HG03571 (cell line): ENCODE measurements at regions not wholly inside any gene's neighbourhood (a gene's known extent, or its start where the extent isn't known, plus 50 kb on each side); places are given as distances from the start of the nearest gene placed in this dataset.
"Not testable (repeated sequence)": the region's sequence is repeated elsewhere in the genome, so short reads cannot be mapped to it uniquely, and the experiment has no call there.

ENCODE experiments used
- ATAC-seq: cut with Tn5 transposase; IDR thresholded peaks from one replicate; pipeline ENCODE4 v1.9.1; 2021; ENCODE audit not compliant: unreplicated experiment

DNA sequence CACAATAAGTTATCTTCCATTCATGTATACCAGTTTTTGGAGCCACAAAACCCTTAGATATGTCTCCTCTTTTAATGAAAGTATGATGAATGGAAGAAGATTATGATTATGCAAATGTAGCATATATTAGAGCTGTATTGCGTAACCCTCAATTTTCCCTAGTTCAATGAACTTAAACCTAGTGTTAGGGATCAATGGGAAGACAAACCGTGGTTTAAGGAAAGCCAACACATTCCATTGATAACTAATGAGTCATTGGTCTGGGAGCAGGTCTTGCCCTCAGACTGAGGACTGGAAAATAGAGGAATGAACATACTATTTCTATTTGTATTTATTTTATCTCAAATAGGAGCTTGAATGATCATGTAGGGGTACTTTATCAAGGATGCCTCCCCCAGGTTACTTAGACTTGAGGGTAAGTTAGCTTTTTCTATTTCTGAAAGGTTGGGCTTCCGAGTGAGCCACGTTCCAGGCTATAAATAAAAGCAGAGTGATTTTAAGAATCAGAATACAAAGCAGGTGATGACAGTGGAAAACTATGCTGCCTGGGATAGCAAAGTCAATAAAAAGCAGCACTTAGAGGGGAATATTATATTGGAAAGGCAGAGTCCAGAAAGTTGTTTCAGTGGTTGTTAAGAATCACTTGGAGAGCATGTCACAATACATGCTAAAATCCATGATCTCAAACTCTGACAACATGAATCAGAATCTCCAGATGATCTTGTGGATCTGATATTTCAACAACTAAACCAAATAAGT lies 356.0 kb downstream of the ADAM29 start:
- no peak for ATAC-seq

DNA sequence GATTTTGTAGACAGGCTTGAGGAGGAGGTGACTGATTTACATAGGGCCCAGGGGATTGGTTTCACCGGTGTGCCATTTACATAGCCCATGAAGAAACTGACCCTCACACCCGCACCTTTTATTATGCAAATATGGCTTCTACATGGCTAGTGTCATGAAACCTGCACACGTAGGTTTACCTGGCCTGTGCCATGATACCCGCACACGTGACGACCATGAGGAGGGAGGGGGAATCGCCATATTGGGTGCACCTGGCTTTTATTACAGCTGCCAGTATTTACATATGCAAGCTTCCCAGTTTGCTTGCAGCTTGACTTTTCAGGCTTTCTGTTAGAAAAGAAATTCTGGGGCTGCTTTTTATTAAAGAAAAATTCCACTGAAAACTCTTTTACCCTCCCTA lies 359.7 kb downstream of the ADAM29 start:
- no peak for ATAC-seq

DNA sequence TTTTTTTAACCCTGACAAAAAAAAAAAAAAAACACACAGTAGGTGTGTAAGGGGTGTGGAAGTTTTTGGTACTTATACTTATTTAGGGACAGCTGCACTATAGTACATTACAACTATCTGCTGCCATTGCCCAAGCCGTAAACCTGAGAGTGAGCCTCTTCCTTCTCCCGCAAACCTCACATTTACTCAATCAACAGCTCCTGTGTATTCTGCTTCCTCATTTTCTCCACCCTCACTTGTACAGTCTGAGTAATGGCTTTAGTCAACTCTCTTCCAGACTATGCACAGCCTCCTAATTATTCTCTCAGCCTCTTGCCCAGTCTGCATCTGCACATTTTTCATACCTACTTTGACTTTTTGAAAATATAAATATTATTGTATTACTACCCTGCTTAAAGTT lies 362.0 kb downstream of the ADAM29 start:
- no peak for ATAC-seq

DNA sequence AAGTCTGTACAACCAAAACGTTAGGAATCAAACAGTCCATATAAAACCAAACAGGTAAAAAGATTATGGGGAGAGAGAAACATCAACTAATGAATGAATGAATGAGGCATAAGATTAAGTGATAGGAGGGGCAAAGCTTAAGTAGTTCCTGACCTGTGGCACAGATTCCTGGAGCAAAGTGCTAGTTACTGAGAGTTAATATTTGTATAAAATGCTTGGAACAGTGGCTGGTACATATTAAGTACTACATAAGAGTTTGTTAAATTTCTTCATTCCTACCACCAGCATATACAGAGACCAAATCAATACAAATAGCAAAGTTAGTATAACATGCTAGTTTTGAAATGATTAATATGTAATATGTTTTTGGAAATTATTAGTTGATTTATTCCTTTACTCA lies 363.7 kb downstream of the ADAM29 start:
- no peak for ATAC-seq

DNA sequence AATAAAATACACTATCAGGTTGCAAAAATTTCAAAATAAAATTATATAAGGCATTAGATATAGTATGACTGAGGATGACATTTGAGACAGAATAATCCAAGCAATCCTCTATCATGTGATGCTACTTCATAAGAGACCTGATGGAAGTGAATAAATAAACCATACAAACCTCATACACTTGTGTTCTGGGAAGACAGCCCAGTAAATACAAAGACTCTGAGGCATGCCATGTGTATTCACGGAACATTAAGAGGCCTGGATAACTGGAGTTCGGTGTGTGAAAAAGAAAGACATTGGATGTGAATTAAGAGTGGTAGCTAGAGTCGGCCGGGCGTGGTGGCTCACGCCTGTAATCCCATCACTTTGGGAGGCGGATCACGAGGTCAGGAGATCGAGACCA lies 364.2 kb downstream of the ADAM29 start:
- ATAC-seq = no peak

DNA sequence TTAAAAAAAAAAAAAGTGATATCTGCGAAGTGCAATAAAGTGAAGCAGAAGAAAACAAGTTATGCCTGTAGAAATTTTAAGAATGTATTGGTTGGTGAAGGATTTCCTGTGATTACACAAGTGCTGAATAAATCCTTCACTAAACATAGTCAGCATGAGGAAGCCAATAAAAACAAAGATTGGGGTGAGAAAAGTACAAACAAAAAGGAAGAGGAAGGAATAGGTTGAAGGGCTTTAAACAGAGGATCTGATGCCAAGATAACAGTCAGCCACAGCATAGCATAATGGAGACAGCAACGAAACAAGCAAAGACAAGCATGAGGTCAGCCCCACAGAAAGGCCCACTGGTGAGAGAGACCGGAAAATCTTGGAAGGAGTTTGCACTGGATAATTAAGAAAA lies 372.2 kb downstream of the ADAM29 start:
- no peak for ATAC-seq

DNA sequence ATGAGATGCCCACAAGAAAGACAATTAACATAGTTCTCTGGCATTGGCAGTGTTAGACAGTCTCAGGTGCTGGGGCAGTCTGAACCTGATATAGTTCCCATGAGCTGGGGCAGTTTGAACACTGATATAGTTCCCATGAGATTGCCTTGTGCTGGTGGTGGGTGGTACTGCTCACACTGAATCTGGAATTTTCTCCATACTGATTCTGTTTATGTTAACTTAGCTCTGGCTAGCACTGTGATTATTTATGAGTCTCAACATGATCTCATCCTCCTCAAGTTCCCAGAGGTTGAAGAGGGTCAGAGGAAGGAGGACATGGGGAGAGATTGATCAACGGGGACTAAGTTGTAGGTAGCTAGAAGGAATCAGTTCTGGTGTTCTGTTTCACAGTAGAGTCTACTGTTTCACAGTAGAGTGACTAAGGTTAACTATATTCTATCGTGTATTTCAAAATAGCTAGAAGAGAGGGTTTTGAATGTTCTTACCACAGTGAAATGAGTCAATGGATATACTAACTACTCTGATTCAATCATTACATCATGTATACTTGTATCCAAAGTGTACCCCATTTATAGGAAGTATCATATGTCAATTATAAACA lies 379.9 kb downstream of the ADAM29 start:
- no peak for ATAC-seq

DNA sequence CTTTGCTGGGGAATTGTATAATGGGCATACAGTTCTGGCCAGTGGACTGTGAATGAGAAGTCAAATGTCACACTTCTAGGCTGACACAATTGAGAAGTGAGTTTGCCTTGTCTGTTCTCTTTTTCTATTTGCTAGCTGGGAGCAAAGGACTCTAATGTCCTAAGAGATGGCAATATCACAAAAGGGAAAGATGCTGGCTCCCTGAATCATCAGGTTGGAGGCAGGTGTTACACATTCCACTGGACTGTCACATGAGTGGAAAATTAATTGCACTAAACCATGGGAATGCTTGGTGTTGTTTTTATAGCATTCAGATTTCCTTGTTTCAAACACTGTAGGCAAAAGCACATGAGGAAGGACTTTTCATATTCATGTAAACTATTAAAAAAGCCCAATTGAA lies 388.3 kb downstream of the ADAM29 start:
- ATAC-seq = no peak

DNA sequence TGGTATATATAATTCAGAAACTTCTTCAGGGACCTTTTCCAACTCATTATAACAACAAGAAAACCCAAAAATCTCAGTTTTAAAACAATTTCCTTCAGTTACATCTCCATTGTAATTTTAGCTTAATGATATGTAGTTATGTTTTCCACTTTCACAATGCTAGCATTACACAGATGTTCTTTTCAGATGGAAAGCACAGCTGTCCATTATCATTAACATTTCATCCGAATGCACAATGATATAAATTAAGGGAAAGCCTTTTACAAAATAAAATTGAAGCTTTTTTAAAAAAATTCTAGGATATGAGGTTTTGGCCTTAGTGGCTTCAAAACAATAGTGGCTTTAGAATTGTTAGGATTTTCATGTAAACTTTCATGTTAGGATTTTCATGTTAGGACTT lies 389.2 kb downstream of the ADAM29 start:
- ATAC-seq = no peak

DNA sequence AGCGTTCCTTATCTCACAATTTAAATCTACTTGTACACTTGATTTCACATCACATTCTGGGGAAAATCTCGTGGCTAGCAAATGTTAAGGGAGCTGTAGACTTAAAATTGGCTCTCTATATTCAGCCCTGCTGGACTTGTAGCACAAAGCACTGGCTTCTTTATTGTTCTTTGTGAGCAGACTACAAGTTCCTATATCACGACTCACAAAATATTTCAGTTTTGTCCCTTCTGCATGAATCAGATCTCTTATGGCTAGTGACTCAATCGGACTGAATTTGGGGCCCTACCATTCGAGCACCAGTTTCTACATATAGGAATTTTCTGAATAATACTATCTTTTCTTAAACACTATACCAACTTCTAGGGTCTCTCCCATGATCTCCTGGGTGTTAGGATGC lies 390.1 kb downstream of the ADAM29 start:
- no peak for ATAC-seq

DNA sequence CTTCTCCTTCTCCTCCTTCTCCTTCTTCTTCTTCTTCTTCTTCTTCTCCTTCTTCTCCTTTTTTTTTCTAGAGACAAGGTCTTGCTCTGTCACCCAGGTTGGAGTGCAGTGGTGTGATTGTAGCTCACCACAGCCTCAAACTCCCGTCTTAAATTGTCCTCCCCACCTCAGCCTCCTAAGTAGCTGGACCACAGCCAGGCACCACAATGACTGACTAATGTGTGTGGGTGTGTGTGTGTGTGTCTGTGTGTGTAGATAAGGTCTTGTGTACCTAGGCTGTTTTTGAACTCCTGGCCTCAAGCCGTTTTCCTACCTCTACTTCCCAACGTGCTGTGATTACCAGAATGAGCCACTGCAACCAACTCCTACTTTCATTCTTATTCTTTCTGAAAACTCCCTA lies 390.9 kb downstream of the ADAM29 start:
- ATAC-seq = no peak

DNA sequence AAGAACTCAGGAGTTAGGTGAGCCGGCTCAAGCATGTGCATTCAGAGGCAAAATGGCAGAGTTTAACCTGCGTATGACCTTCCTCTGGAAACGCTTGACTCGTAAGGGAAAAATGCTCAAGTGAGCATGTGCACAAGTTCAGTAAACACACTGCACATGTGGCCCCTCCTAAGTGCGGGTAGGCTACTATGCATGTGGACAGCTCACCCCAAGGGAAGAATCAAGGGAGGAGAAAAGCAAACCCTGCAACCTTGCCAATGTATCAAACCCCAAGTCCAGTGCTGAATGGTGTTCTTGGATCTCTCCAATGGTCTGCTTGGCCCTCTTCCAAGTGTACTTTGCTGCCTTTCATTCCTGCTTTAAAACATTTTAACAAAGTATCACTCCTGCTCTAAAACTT lies 407.1 kb downstream of the ADAM29 start:
- ATAC-seq = no peak

DNA sequence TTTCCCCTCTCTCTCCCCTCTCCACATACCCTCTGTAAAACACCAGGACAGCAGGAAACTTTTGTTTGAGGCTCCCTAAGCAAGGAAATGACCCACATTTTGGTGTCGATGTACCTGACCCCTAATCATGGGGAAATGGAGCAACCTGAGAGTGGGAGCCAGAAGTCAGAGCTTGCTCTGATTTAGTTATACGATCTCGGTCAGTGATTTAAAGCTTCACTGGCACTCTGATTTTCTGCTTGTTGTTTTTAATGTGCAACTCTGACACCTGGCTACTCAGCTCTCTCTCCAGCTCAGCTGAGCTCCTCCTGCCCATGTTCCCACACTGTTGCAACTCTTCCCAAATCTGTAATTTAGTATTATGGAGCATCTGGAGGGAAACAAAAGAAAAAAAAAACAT lies 408.6 kb downstream of the ADAM29 start:
- no peak for ATAC-seq

DNA sequence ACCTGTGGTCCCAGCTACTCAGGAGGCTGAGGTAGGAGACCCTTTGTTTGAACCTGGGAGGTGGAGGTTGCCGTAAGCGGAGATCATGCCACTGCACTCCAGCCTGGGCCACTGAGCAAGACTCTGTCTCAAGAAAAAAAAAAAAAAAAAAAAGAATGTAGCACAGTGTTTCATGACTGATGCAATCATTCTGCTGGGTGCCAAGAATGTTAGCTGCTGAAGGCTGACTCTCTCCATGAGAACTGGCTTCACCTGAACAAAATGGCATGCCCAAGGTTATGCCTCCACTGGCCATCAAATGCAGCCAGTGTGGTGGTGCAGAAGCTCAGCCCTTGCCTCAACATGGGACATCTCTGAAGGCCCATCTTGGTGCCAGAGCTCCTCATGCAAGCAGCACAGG lies 412.1 kb downstream of the ADAM29 start:
- ATAC-seq = no peak

DNA sequence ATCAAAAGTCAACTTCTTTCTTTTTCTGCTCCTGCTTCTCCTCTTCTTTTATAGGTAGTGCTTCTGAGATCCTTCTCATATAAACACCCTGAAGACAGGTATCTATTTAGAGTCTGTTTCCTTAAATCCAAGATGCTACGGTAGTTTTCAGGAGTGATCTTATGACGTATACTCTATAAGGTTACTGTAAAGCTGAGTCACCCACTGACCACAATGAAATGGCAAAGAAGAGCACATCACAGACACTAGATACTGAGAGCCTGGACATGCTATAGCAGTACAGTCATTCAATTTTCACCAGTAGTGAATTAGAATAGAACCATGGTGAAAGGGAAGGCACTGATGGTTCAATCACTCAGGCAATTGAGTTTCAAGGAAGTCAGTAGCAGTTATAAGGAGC lies 412.5 kb downstream of the ADAM29 start:
- no peak for ATAC-seq

DNA sequence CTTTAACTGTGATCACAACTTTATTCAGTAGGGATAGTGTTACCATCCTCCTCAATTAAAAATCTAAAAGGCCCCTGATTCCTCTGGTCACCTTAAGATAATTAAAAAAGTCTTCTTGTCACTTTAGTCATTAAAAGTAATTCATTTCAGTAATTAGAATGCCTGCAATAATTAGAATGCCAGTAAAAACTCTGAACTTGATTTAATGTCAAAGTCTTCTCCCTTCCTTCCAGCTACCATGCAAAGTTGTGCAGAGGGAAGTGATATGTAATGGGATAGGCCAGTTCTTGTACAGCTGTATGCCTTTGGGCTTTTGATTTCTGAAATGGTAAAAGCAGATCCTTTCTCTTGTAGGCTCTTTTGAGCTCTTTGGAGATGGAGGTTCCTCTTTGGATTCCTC lies 417.2 kb downstream of the ADAM29 start:
- ATAC-seq = no peak

DNA sequence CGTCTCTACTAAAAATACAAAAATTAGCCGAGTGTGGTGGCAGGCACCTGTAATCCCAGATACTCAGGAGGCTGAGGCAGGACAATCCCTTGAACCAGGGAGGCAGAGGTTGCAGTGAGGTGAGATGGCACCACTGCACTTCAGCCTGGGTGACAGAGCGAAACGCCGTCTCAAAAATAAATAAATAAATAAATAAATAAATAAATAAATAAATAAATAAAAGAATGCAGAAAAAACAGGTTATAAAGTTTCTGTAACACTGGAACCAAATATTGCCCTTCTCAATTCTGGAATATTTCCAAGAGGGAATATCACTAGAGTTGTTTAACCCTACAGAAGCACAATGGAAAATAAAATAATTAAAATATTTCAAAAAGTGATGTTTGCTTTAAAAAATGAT lies 418.4 kb downstream of the ADAM29 start:
- not testable (repeated sequence) for ATAC-seq

DNA sequence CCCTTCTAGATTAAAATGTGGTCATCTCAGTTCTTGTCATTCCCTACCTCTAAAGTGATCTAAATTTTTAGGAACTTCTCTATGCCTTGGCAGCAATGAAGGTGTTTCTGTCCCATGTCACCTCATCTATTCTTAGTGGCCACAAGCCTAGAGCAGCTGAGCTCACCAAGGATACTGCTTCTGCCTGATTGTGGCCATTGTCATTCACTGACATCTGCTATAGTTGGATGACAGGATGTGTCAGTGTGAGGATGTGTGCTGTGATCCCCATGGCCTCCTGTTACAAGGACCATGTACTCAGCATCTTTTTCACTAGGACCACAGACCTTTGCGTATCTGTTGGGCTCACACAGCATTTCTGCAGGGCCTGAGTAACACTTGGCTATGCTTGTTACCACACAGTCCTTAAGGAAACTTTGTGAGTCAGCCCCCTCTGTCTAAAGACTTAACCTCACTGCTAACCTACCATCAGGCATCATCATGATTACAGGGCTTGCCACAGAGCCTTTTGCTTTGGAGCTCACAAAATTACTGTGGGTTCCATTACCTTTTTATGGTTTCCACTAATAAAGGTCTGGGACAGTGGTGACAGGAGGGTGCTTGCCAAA lies 421.0 kb downstream of the ADAM29 start:
- no peak for ATAC-seq

DNA sequence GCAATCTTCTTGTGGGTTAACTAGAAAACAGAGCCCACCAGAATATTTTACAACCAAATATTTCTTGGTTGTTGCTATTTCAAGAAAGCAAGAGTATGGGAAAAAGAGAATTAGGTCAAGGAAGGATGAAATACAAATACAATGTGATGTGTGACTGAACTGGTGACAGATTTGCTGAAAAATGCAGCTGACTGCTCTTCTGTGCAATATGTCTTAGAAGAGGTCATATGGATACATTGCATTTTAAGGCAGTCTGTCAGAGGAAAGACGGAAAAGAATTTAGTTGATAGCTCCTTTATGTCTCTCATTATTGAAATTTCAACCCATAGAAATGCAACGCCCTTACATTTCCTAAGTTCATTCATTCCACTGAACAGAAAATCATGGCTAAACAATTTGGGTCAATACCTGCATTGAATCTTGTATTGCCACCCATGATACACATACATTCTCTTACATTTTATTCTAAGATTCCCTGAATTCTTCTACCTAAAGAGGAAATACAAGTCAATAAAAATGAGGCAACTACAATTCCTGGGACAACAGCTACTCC lies 423.1 kb downstream of the ADAM29 start:
- no peak for ATAC-seq

DNA sequence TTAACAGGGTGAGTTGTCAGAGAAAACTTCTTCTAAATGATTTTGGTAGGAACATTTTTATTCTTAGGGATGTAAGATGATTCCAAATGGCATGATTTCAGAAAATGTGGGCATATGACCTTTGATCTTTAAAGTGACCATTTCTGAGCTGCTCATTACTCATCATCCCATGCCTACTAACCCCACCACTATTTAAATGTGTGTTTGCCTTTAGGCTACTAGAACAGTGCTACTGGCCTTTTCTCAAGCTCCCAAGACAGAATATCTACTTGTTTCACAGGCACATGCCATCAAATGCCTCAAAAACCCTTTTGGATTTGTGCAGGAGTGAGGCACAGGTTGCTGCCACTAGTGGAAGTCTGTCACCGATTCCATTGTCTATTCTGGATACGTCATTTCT lies 428.2 kb downstream of the ADAM29 start:
- no peak for ATAC-seq

DNA sequence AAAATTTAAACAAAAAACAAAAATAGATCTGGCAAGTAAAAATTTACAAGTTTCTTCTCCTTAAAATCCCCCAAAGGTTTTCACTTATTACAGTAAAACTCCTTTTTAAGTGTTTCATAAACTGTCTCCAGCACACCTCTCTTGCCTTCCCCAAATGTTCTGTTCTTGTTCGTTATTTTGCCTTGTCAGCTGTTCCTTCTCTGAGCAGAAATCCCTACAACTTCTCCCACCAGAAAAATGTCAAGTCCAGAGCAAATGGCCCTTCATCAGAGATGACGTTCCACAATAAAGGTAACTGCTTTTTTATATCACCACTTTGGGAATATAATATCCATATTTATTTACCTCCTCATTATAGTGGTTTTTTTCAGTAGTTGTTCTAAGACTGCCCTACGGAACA lies 432.1 kb downstream of the ADAM29 start:
- ATAC-seq = no peak

DNA sequence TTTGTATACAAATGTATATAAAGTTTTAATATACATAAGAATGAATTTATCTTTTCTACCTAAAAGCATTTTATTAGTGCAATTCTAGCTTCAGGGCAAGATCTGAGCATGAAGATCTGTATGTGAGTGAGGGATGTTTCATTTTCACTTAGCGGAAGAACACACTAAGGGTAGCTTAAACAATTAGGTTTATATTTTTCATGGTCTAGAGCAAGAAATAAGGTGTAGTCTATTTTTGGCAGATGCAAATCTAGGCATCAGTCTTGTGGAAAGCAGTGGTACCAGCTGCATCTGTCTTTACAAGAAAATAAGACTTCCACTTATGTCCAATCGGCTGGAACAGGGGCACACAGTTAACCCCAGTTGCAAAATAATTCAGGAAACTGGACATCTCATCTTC lies 433.3 kb downstream of the ADAM29 start:
- ATAC-seq = no peak
